ENCODE measurements at regions not wholly inside any gene's neighbourhood (a gene's known extent, or its start where the extent isn't known, plus 50 kb on each side); places are given as distances from the start of the nearest gene placed in this dataset.

GRCh38 chr14:85445151-85445795, 84.7 kb upstream of the FLRT2 start:
- DNase-seq (ENCODE audit: low read depth in 1 of 2, low spot score in 1 of 2): no peak
- TF ChIP-seq JUND (IDR thresholded peaks at IDR 0.05; ENCODE audit: low read depth): no peak
- in situ Hi-C loops (cut with HindIII; ENCODE audit: low pct_unique_long_range_greater_than_20kb, low sequenced_read_pairs): no loop called here

GRCh38 chr14:85447883-85448282, 82.1 kb upstream of the FLRT2 start:
- TF ChIP-seq JUND (IDR thresholded peaks at IDR 0.05; ENCODE audit: low read depth): no peak
- in situ Hi-C loops (cut with HindIII; ENCODE audit: low pct_unique_long_range_greater_than_20kb, low sequenced_read_pairs): no loop called here
- DNase-seq (ENCODE audit: low read depth in 1 of 2, low spot score in 1 of 2): no peak

GRCh38 chr14:85451421-85451820, 78.5 kb upstream of the FLRT2 start:
- no peak for DNase-seq (ENCODE audit: low read depth in 1 of 2, low spot score in 1 of 2)
- no peak for TF ChIP-seq JUND (IDR thresholded peaks at IDR 0.05; ENCODE audit: low read depth)
- in situ Hi-C loops (cut with HindIII; ENCODE audit: low pct_unique_long_range_greater_than_20kb, low sequenced_read_pairs): no loop called here

GRCh38 chr14:85453401-85454225, 76.3 kb upstream of the FLRT2 start:
- in situ Hi-C loops (cut with HindIII; ENCODE audit: low pct_unique_long_range_greater_than_20kb, low sequenced_read_pairs): no loop called here
- no peak for DNase-seq (ENCODE audit: low read depth in 1 of 2, low spot score in 1 of 2)
- TF ChIP-seq JUND (IDR thresholded peaks at IDR 0.05; ENCODE audit: low read depth): no peak

GRCh38 chr14:85454226-85454813, 75.6 kb upstream of the FLRT2 start:
- in situ Hi-C loops (cut with HindIII; ENCODE audit: low pct_unique_long_range_greater_than_20kb, low sequenced_read_pairs): no loop called here
- no peak for DNase-seq (ENCODE audit: low read depth in 1 of 2, low spot score in 1 of 2)
- TF ChIP-seq JUND (IDR thresholded peaks at IDR 0.05; ENCODE audit: low read depth): no peak

GRCh38 chr14:85459361-85460000, 70.5 kb upstream of the FLRT2 start:
- no peak for TF ChIP-seq JUND (IDR thresholded peaks at IDR 0.05; ENCODE audit: low read depth)
- DNase-seq (ENCODE audit: low read depth in 1 of 2, low spot score in 1 of 2): no peak
- in situ Hi-C loops (cut with HindIII; ENCODE audit: low pct_unique_long_range_greater_than_20kb, low sequenced_read_pairs): no loop called here

GRCh38 chr14:85461432-85462133, 68.4 kb upstream of the FLRT2 start:
- TF ChIP-seq JUND (IDR thresholded peaks at IDR 0.05; ENCODE audit: low read depth): no peak
- DNase-seq (ENCODE audit: low read depth in 1 of 2, low spot score in 1 of 2): no peak
- in situ Hi-C loops (cut with HindIII; ENCODE audit: low pct_unique_long_range_greater_than_20kb, low sequenced_read_pairs): no loop called here

- no peak for TF ChIP-seq JUND (IDR thresholded peaks at IDR 0.05; ENCODE audit: low read depth)
- in situ Hi-C loops (cut with HindIII; ENCODE audit: low pct_unique_long_range_greater_than_20kb, low sequenced_read_pairs): no loop called here
- no peak for DNase-seq (ENCODE audit: low read depth in 1 of 2, low spot score in 1 of 2)
These were observed 66.4 kb upstream of the FLRT2 start for GRCh38 chr14:85463512-85463911.

- in situ Hi-C loops (cut with HindIII; ENCODE audit: low pct_unique_long_range_greater_than_20kb, low sequenced_read_pairs): no loop called here
- TF ChIP-seq JUND (IDR thresholded peaks at IDR 0.05; ENCODE audit: low read depth): no peak
- no peak for DNase-seq (ENCODE audit: low read depth in 1 of 2, low spot score in 1 of 2)
These were observed 65.6 kb upstream of the FLRT2 start for GRCh38 chr14:85464135-85464895.

GRCh38 chr14:85466678-85467077, 63.3 kb upstream of the FLRT2 start:
- TF ChIP-seq JUND (IDR thresholded peaks at IDR 0.05; ENCODE audit: low read depth): no peak
- in situ Hi-C loops (cut with HindIII; ENCODE audit: low pct_unique_long_range_greater_than_20kb, low sequenced_read_pairs): no loop called here
- no peak for DNase-seq (ENCODE audit: low read depth in 1 of 2, low spot score in 1 of 2)

- DNase-seq (ENCODE audit: low read depth in 1 of 2, low spot score in 1 of 2): no peak
- in situ Hi-C loops (cut with HindIII; ENCODE audit: low pct_unique_long_range_greater_than_20kb, low sequenced_read_pairs): no loop called here
- TF ChIP-seq JUND (IDR thresholded peaks at IDR 0.05; ENCODE audit: low read depth): no peak
These were observed 61.1 kb upstream of the FLRT2 start for GRCh38 chr14:85468816-85469215.

GRCh38 chr14:85471156-85471555, 58.8 kb upstream of the FLRT2 start:
- TF ChIP-seq JUND (IDR thresholded peaks at IDR 0.05; ENCODE audit: low read depth): no peak
- in situ Hi-C loops (cut with HindIII; ENCODE audit: low pct_unique_long_range_greater_than_20kb, low sequenced_read_pairs): no loop called here
- DNase-seq (ENCODE audit: low read depth in 1 of 2, low spot score in 1 of 2): no peak

Data from T47D (cell line).